HCT116 (cell line): ENCODE measurements at regions not wholly inside any gene's neighbourhood (a gene's known extent, or its start where the extent isn't known, plus 50 kb on each side); places are given as distances from the start of the nearest gene placed in this dataset.
"Not testable (repeated sequence)": the region's sequence is repeated elsewhere in the genome, so short reads cannot be mapped to it uniquely, and the experiment has no call there.

Experiments
- CTCF ChIP-seq, 3 experiments: fragments of 200-600 bp in 1 of 3; sonication (generic) in 1 of 3; IDR thresholded peaks in 2 of 3; conservative IDR thresholded peaks in 1 of 3; 2 replicates each; pipeline ENCODE4 v1.5.1; 2012 to 2017; ENCODE audit warnings: low read depth in 2 of 3, low read length in 2 of 3, antibody characterized with exemption in 1 of 3, borderline replicate concordance in 1 of 3, control low read depth in 1 of 3, mild to moderate bottlenecking in 1 of 3, mixed read lengths in 1 of 3, mixed run types in 1 of 3, moderate library complexity in 1 of 3; ENCODE audit not compliant: insufficient read depth in 1 of 3
- EGR1 ChIP-seq: IDR thresholded peaks from 2 replicates; pipeline ENCODE4 v1.6.1; 2012; ENCODE audit warnings: low read depth
- ELF1 ChIP-seq: IDR thresholded peaks from 2 replicates; pipeline ENCODE4 v1.6.1; 2012; ENCODE audit warnings: low read depth, borderline replicate concordance
- EZH2 ChIP-seq: fragments of 200-600 bp; sonication (generic); IDR thresholded peaks from 2 replicates; pipeline ENCODE4 v1.6.1; 2017; ENCODE audit warnings: antibody characterized with exemption, mixed run types
- EZH2phosphoT487 ChIP-seq: fragments of 200-600 bp; IDR thresholded peaks from 2 replicates; pipeline ENCODE4 v1.6.1; 2018; ENCODE audit warnings: antibody characterized with exemption, borderline replicate concordance
- POLR2A ChIP-seq: IDR thresholded peaks from 2 replicates; pipeline ENCODE4 v1.7.0; 2011; ENCODE audit warnings: borderline replicate concordance; ENCODE audit not compliant: insufficient read depth, insufficient read length; ENCODE audit errors: extremely low read depth
- RAD21 ChIP-seq: IDR thresholded peaks from 2 replicates; pipeline ENCODE4 v1.6.1; 2012; ENCODE audit warnings: low read depth, mild to moderate bottlenecking
- REST ChIP-seq: IDR thresholded peaks from 2 replicates; pipeline ENCODE4 v1.6.1; 2012; ENCODE audit warnings: low read depth
- SIN3A ChIP-seq: IDR thresholded peaks from 2 replicates; pipeline ENCODE4 v1.6.1; 2012; ENCODE audit warnings: low read depth
- YY1 ChIP-seq: IDR thresholded peaks from 2 replicates; pipeline ENCODE4 v1.6.1; 2011; ENCODE audit warnings: low read length, low read depth, moderate library complexity, mild to moderate bottlenecking; ENCODE audit not compliant: insufficient replicate concordance; ENCODE audit errors: extremely low read depth
- ZFX ChIP-seq: fragments of 450-650 bp; IDR thresholded peaks from 2 replicates; pipeline ENCODE4 v1.6.1; 2017
- TF ChIP-seq, protein P1 (sequence below): IDR thresholded peaks from 2 replicates; pipeline ENCODE4 v1.6.1; 2012

DNA sequence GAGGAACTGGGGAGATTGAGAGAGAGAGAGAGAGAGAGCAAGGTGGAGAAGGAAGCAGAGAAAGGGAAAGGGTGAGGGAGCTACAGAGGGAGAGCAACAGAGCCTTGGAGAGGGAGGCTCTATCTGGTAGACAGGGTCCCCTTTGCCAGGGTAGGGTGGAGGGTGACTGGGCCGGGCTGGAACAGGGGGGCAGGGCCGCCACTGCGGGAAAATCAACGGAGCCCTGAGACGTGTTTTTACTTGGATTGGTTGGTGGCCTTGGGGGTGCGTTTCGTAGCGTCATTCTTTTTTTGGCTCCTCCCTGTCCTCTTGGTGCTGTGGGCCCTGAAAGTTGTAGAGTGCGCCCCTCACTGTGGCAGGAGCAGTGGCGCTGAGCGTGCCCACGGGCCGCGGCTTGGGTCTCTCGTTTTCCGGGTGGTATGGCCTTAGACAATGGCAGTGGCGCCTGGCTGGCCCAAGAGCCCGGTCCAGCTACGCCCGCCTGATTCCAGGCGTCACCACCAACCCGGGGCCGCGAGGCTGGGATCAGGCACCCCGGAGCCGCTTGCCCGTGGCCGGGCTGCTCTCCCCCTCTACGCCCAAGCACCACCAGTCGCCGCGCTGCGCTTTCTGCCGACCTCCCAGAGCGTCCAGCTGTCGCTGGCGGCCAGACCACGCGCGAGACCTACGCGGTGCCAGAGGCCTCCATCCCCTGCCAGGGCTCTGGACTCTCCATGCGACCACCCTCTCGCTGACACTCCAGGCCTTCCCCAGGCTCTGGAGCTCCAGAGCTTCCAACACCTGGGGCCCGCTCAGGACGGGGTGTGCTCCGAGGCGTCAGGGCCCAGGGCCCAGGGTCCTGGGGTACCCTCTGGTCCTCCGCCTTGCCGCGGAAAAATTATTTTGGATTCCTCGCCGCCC is 443.8 kb upstream of the DEFB115 start:
- not testable (repeated sequence) for TF ChIP-seq CTCF (IDR thresholded peaks at IDR 0.05 in 2 of 3, conservative IDR thresholded peaks at IDR 0.05 in 1 of 3; ENCODE audit: borderline replicate concordance in 1 of 3, insufficient read depth in 1 of 3, low read depth in 2 of 3, low read length in 2 of 3); EZH2phosphoT487; EZH2; ZFX; ELF1; REST; POLR2A; RAD21; YY1; EGR1; SIN3A
- TF ChIP-seq, protein P1, sequence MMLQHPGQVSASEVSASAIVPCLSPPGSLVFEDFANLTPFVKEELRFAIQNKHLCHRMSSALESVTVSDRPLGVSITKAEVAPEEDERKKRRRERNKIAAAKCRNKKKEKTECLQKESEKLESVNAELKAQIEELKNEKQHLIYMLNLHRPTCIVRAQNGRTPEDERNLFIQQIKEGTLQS = not testable (repeated sequence)
